ENCODE measurements at regions not wholly inside any gene's neighbourhood (a gene's known extent, or its start where the extent isn't known, plus 50 kb on each side); places are given as distances from the start of the nearest gene placed in this dataset.

DNA sequence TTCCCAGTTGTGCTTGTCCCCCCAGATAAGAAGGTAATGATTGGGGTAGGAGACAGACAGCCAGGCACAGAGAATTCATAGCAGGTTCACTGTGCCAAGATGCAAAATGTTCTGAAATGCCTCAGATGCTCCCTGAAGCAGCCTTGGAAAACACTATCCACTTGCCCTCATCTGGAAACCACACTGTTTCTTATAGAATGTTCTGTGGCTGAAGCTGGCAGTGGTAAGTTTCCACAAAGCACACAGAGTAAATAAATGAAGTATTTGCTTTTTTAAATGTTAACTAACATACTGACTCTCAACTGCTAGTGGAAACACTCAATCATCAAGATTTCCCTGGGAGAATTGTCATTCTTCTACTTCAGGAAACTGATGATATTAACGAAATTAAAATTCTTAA is 311.4 kb downstream of the PRDM5 start:
- H3K4me1 ChIP-seq (ENCODE audit: control insufficient read depth, extremely low read depth, insufficient read depth, low read length), result no peaks in the 10 kb centered on the region
- FAIRE-seq, result no peak
- no peak overlapping the region for H3K4me2 ChIP-seq (ENCODE audit: control insufficient read depth, extremely low read depth, insufficient read depth, low read depth, low read length)
- no peaks in the 10 kb centered on the region for H3K36me3 ChIP-seq (ENCODE audit: control insufficient read depth in 2 of 2, extremely low read depth in 1 of 2, insufficient read depth in 2 of 2, low read length in 2 of 2)
- H3K27ac ChIP-seq (ENCODE audit: control insufficient read depth, insufficient read depth, low read length), result no peak overlapping the region
- H3K9ac ChIP-seq (ENCODE audit: control insufficient read depth, extremely low read depth, insufficient read depth, low read length), result no peak overlapping the region
- no peaks in the 10 kb centered on the region for H3K9me1 ChIP-seq (ENCODE audit: control insufficient read depth, extremely low read depth, insufficient read depth, low read length)
- dilution Hi-C loops (cut with MboI; ENCODE audit: extremely low pct_ligation_motif_present, low sequenced_read_pairs), result no loop called here
- H3K79me2 ChIP-seq (ENCODE audit: control insufficient read depth, insufficient read depth, low read length), result no peaks in the 10 kb centered on the region
- no peaks in the 10 kb centered on the region for H3K27me3 ChIP-seq (ENCODE audit: control insufficient read depth, extremely low read depth, insufficient read depth, low read length)
- H2AFZ ChIP-seq (ENCODE audit: control insufficient read depth, low read length), result no peak overlapping the region
- TF ChIP-seq, protein P1, sequence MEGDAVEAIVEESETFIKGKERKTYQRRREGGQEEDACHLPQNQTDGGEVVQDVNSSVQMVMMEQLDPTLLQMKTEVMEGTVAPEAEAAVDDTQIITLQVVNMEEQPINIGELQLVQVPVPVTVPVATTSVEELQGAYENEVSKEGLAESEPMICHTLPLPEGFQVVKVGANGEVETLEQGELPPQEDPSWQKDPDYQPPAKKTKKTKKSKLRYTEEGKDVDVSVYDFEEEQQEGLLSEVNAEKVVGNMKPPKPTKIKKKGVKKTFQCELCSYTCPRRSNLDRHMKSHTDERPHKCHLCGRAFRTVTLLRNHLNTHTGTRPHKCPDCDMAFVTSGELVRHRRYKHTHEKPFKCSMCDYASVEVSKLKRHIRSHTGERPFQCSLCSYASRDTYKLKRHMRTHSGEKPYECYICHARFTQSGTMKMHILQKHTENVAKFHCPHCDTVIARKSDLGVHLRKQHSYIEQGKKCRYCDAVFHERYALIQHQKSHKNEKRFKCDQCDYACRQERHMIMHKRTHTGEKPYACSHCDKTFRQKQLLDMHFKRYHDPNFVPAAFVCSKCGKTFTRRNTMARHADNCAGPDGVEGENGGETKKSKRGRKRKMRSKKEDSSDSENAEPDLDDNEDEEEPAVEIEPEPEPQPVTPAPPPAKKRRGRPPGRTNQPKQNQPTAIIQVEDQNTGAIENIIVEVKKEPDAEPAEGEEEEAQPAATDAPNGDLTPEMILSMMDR (optimal IDR thresholded peaks at IDR 0.05 in 1 of 3, IDR thresholded peaks at IDR 0.05 in 1 of 3, conservative IDR thresholded peaks at IDR 0.05 in 1 of 3; ENCODE audit: extremely low read depth in 1 of 3, insufficient read depth in 2 of 3, low read length in 3 of 3), result no peak
- TF ChIP-seq EZH2 (IDR thresholded peaks at IDR 0.05; ENCODE audit: low read length), result no peak
- no peak for DNase-seq (ENCODE audit: low read depth, low spot score)
- H3K4me3 ChIP-seq (ENCODE audit: control insufficient read depth in 2 of 3, extremely low read depth in 1 of 3, insufficient read depth in 2 of 3, low read depth in 1 of 3, low read length in 3 of 3), result no peak overlapping the region
- no peaks in the 10 kb centered on the region for H3K9me3 ChIP-seq (ENCODE audit: control insufficient read depth, low read depth, low read length)
- no peaks in the 10 kb centered on the region for H4K20me1 ChIP-seq (ENCODE audit: control insufficient read depth, extremely low read depth, insufficient read depth, low read length)

DNA sequence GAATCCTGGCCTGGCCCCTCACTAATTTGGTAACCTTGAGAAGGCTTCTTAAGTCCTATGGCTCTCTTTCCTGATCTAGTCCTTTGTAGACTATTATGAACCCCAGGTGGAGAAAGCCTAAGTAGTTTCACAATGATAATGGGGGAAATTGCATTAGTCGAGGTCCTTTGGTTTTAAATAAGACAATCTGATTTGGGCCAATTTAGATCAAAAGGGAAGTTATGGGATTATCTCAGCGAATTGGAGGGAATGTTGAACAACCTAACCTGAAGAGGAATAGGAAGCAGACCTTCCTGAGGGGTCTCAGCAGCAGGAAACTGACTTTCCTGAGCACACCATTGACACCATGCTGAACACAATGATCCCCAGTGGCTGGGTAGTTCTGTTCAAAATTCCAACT is 331.5 kb downstream of the PRDM5 start:
- Histone ChIP-seq H3K9ac (ENCODE audit: control insufficient read depth, extremely low read depth, insufficient read depth, low read length) (no peak overlapping the region), H4K20me1 (ENCODE audit: control insufficient read depth, extremely low read depth, insufficient read depth, low read length) (no peaks in the 10 kb centered on the region), H3K4me3 (ENCODE audit: control insufficient read depth in 2 of 3, extremely low read depth in 1 of 3, insufficient read depth in 2 of 3, low read depth in 1 of 3, low read length in 3 of 3) (no peak overlapping the region), H3K9me3 (ENCODE audit: control insufficient read depth, low read depth, low read length) (no peaks in the 10 kb centered on the region), H3K36me3 (ENCODE audit: control insufficient read depth in 2 of 2, extremely low read depth in 1 of 2, insufficient read depth in 2 of 2, low read length in 2 of 2) (no peaks in the 10 kb centered on the region), H3K4me2 (ENCODE audit: control insufficient read depth, extremely low read depth, insufficient read depth, low read depth, low read length) (no peak overlapping the region), H3K27me3 (ENCODE audit: control insufficient read depth, extremely low read depth, insufficient read depth, low read length) (no peaks in the 10 kb centered on the region), H3K9me1 (ENCODE audit: control insufficient read depth, extremely low read depth, insufficient read depth, low read length) (no peaks in the 10 kb centered on the region), H3K27ac (ENCODE audit: control insufficient read depth, insufficient read depth, low read length) (no peak overlapping the region), H3K4me1 (ENCODE audit: control insufficient read depth, extremely low read depth, insufficient read depth, low read length) (no peaks in the 10 kb centered on the region), H2AFZ (ENCODE audit: control insufficient read depth, low read length) (no peak overlapping the region), H3K79me2 (ENCODE audit: control insufficient read depth, insufficient read depth, low read length) (no peaks in the 10 kb centered on the region)
- TF ChIP-seq, protein P1 (optimal IDR thresholded peaks at IDR 0.05 in 1 of 3, IDR thresholded peaks at IDR 0.05 in 1 of 3, conservative IDR thresholded peaks at IDR 0.05 in 1 of 3; ENCODE audit: extremely low read depth in 1 of 3, insufficient read depth in 2 of 3, low read length in 3 of 3), result no peak
- TF ChIP-seq EZH2 (IDR thresholded peaks at IDR 0.05; ENCODE audit: low read length), result no peak
- FAIRE-seq, result no peak
- dilution Hi-C loops (cut with MboI; ENCODE audit: extremely low pct_ligation_motif_present, low sequenced_read_pairs), result no loop called here
- no peak for DNase-seq (ENCODE audit: low read depth, low spot score)
